Mammary epithelial cell (primary cell): ENCODE measurements at regions not wholly inside any gene's neighbourhood (a gene's known extent, or its start where the extent isn't known, plus 50 kb on each side); places are given as distances from the start of the nearest gene placed in this dataset.

Experiments
- EZH2 ChIP-seq: IDR thresholded peaks from 2 replicates; pipeline ENCODE4 v1.6.1; 2012; ENCODE audit warnings: low read length, inconsistent platforms, borderline replicate concordance
- TF ChIP-seq, protein P1 (sequence below), 2 donors: IDR thresholded peaks in 1 of 2; conservative IDR thresholded peaks in 1 of 2; 2 replicates each; pipeline ENCODE4 v1.5.1; 2011 to 2012; ENCODE audit warnings: inconsistent platforms in 2 of 2, low read length in 2 of 2, mild to moderate bottlenecking in 2 of 2, control low read depth in 1 of 2, low read depth in 1 of 2; ENCODE audit not compliant: insufficient read depth in 1 of 2; ENCODE audit errors: extremely low read depth in 1 of 2

- TF ChIP-seq, protein P1, sequence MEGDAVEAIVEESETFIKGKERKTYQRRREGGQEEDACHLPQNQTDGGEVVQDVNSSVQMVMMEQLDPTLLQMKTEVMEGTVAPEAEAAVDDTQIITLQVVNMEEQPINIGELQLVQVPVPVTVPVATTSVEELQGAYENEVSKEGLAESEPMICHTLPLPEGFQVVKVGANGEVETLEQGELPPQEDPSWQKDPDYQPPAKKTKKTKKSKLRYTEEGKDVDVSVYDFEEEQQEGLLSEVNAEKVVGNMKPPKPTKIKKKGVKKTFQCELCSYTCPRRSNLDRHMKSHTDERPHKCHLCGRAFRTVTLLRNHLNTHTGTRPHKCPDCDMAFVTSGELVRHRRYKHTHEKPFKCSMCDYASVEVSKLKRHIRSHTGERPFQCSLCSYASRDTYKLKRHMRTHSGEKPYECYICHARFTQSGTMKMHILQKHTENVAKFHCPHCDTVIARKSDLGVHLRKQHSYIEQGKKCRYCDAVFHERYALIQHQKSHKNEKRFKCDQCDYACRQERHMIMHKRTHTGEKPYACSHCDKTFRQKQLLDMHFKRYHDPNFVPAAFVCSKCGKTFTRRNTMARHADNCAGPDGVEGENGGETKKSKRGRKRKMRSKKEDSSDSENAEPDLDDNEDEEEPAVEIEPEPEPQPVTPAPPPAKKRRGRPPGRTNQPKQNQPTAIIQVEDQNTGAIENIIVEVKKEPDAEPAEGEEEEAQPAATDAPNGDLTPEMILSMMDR (conservative IDR thresholded peaks at IDR 0.05 in 1 of 2, IDR thresholded peaks at IDR 0.05 in 1 of 2; ENCODE audit: extremely low read depth in 1 of 2, insufficient read depth in 1 of 2, low read depth in 1 of 2, low read length in 2 of 2), result no peak
- no peak for TF ChIP-seq EZH2
Measured at GRCh38 chr5:1687301-1687970, 112.2 kb downstream of the MRPL36 start.
